ENCODE measurements at regions not wholly inside any gene's neighbourhood (a gene's known extent, or its start where the extent isn't known, plus 50 kb on each side); places are given as distances from the start of the nearest gene placed in this dataset.
A peak's percentile ranks its signal among the peaks of the same experiment; 100 is the strongest.
"Not testable (repeated sequence)": the region's sequence is repeated elsewhere in the genome, so short reads cannot be mapped to it uniquely, and the experiment has no call there.

DNA sequence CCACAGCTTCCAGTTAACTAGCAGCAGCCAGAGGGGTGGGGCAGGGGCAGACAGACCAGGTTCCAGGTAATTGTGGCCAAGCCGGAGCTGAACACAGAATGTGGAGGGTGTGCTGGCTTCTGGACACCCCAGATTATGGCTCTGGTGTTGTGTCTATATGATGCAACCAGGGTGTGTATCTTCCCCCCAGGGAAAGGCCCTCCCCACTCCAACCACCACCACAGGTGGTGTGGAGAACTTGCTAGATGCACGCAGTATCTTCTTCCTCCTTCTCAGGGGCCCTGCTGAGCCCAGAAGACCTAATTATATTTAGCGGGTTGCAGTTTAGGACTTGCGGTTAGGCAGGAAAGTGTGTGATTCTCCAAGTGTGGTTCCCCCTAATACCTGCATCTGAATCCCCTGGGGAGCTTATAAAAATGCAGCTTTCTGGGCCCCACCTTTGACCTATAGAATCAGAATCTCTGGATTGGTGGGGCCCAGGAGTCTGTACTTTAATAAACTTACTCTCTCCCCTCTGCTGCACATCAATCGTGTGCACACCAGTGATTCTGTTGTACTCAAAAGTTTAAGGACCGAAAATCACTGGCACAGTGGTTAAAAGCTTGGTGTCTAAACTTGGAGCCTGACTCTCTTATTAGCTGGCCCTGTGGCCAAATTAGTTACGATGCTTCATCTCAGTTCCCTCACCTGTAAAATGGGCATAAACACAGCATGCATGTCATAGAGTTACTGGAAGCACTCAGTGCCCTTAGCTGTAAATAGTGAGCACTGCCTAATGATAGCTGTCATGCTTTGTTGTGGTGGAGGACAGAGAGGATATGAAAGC lies 379.1 kb upstream of the PROK2 start:
- Histone ChIP-seq H3K4me1 (peaks cover 10% of the 10 kb centered on the region), H3K4me3 (ENCODE audit: low read depth, low read length) (no peak overlapping the region), H3K9me3 (peaks cover 3% of the 10 kb centered on the region; the same call in 1 of the 2 replicates), H3K27me3 (no peaks in the 10 kb centered on the region), H3K36me3 (no peaks in the 10 kb centered on the region)
- no peak for DNase-seq
- TF ChIP-seq, protein P1, sequence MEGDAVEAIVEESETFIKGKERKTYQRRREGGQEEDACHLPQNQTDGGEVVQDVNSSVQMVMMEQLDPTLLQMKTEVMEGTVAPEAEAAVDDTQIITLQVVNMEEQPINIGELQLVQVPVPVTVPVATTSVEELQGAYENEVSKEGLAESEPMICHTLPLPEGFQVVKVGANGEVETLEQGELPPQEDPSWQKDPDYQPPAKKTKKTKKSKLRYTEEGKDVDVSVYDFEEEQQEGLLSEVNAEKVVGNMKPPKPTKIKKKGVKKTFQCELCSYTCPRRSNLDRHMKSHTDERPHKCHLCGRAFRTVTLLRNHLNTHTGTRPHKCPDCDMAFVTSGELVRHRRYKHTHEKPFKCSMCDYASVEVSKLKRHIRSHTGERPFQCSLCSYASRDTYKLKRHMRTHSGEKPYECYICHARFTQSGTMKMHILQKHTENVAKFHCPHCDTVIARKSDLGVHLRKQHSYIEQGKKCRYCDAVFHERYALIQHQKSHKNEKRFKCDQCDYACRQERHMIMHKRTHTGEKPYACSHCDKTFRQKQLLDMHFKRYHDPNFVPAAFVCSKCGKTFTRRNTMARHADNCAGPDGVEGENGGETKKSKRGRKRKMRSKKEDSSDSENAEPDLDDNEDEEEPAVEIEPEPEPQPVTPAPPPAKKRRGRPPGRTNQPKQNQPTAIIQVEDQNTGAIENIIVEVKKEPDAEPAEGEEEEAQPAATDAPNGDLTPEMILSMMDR (IDR thresholded peaks at IDR 0.05; ENCODE audit: low read depth, low read length): no peak

DNA sequence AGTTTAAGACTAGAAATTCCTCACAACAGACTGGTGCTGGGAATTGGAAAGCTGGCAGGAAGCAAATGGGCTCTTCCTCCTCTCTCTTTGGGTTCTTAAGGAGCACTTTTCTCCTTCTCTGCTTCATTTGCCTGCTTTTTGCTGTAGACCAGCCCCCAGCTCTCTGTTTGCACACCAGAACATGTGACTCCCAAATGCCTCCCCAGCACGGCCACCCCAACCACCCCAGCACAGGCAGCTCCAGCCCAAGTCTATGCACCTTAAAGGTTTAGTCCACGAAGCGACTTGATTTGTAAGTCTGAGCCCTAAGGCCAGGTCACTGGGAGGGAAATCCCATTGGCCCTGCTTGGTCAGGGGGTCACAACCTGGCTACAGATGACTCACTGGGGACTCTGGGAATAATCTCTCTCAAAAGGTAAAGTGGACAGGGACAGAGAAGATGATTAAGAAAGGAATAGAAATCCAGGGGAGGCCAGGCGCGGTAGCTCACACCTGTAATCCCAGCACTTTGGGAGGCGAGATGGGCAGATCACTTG lies 377.8 kb upstream of the PROK2 start:
- TF ChIP-seq, protein P1 (IDR thresholded peaks at IDR 0.05; ENCODE audit: low read depth, low read length): no peak
- no peaks in the 10 kb centered on the region for H3K36me3 ChIP-seq
- peaks cover 3% of the 10 kb centered on the region; the same call in 1 of the 2 replicates for H3K9me3 ChIP-seq
- H3K4me1 ChIP-seq: peaks cover 10% of the 10 kb centered on the region
- H3K4me3 ChIP-seq (ENCODE audit: low read depth, low read length): no peak overlapping the region
- DNase-seq: no peak
- no peaks in the 10 kb centered on the region for H3K27me3 ChIP-seq

DNA sequence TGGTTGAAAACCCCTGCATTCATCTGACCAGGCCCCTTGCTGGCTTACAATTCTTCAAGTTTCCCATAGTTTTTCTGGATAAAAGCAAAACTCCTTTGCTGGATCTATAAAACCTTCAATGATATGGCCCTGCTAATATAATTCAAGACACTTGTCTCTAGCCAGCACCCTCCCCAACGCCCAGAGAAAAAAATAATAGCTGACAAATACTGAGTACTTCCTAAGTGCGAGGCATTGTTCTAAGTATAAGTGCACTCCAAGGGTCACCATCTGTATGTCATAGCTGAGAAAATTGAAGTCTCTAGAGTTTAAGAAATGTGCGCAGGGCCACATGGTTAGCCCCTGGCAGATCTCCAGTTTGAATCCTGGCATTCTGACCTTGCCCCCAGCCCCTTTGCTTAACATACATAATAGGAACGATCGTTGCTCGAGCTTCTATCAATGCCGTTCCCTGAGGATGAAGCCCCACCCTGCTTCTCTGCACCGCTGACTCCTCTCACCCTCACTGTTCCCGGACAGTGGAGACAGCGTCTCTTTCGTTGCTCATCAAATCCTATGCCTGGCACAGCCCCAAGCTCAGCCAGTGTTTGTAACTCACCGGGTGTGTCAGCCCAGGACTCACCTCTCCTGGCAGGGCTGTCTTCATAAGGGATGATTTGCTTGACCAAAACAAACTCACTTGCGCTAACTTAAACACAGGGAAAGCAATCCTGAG lies 377.1 kb upstream of the PROK2 start:
- Histone ChIP-seq H3K9me3 (peaks cover 3% of the 10 kb centered on the region; the same call in 1 of the 2 replicates), H3K4me3 (ENCODE audit: low read depth, low read length) (peak overlapping the region; percentile 27), H3K4me1 (peaks cover 10% of the 10 kb centered on the region), H3K27me3 (no peaks in the 10 kb centered on the region), H3K36me3 (no peaks in the 10 kb centered on the region)
- TF ChIP-seq, protein P1 (IDR thresholded peaks at IDR 0.05; ENCODE audit: low read depth, low read length): no peak
- peak; percentile 59 for DNase-seq

DNA sequence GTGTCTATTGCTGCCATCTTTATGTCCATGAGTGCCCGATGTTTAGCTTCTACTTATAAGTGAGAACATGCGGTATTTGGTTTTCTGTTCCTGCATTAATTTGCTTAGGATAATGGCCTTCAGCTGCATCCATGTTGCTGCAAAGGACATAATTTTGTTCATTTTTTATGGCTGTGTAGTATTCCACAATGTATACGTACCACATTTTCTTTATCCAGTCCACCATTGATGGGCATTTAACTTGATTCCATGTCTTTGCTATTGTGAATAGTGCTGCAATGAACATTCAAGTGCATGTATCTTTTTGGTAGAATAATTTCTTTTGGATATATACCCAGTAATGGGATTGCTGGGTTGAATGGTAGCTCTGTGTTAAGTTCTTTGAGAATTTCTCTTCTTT lies 376.3 kb upstream of the PROK2 start:
- not testable (repeated sequence) for H3K27me3 ChIP-seq; H3K9me3 ChIP-seq; H3K4me1 ChIP-seq; H3K36me3 ChIP-seq; H3K4me3 ChIP-seq (ENCODE audit: low read depth, low read length); DNase-seq

DNA sequence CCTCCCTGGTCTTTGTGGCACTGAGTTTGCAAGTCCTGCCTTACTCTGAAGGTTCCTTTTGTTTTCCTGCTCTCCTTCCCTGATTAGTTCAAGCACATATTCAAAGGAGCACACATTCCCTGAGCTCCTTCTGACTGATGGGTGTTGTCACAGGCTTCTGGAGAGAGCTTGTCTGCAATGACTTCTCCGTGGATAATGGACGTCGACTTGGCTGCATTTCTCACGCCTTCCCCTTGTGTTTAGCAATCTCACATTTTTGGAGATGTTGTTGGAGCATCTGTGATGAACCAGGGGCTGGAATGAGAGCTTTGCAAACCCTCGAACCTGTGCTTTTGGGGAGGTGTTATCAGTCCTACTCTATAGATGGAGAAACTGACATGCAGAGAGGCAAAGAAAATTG lies 375.4 kb upstream of the PROK2 start:
- no peaks in the 10 kb centered on the region for H3K36me3 ChIP-seq
- TF ChIP-seq, protein P1 (IDR thresholded peaks at IDR 0.05; ENCODE audit: low read depth, low read length): no peak
- H3K27me3 ChIP-seq: no peaks in the 10 kb centered on the region
- peaks cover 3% of the 10 kb centered on the region; the same call in 1 of the 2 replicates for H3K9me3 ChIP-seq
- peaks cover 18% of the 10 kb centered on the region for H3K4me1 ChIP-seq
- no peak overlapping the region for H3K4me3 ChIP-seq (ENCODE audit: low read depth, low read length)
- DNase-seq: no peak

DNA sequence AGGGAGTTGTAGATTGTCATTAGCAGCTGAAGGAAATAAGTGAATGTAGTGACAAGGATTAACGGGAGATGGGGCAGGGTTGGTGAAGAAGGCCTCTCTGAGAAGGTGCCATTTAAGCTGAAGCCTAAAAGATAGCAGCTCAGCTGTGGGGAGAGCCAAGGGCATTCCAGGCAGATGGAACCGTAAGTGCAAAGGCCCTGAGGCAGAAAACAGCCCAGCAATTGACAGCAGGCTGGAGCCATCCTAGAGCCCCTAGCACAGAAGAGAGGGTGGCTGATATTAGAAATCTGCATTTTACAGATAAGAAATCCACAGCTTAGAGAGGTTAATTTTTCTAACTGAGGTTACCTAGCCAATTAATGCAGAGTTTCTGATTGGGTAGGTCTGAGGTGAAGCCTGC lies 374.5 kb upstream of the PROK2 start:
- TF ChIP-seq, protein P1 (IDR thresholded peaks at IDR 0.05; ENCODE audit: low read depth, low read length): no peak

More for the DNA sequence above, 374.5 kb upstream of the PROK2 start:
- H3K36me3 ChIP-seq: no peaks in the 10 kb centered on the region
- DNase-seq: no peak
- peaks cover 25% of the 10 kb centered on the region for H3K4me1 ChIP-seq
- H3K9me3 ChIP-seq: peaks cover 3% of the 10 kb centered on the region; the same call in 1 of the 2 replicates
- no peak overlapping the region for H3K4me3 ChIP-seq (ENCODE audit: low read depth, low read length)
- H3K27me3 ChIP-seq: no peaks in the 10 kb centered on the region

All from BE2C (cell line).